Activated CD4-positive, alpha-beta T cell treated with anti-CD3 and anti-CD28 coated beads, Interleukin-2, amount 50 U/mL, for 48 hours (primary cell): ENCODE measurements at regions not wholly inside any gene's neighbourhood (a gene's known extent, or its start where the extent isn't known, plus 50 kb on each side); places are given as distances from the start of the nearest gene placed in this dataset.
A peak's percentile ranks its signal among the peaks of the same experiment; 100 is the strongest.
"Not testable (repeated sequence)": the region's sequence is repeated elsewhere in the genome, so short reads cannot be mapped to it uniquely, and the experiment has no call there.

Experiments
- DNase-seq, 2 experiments: peaks; one replicate each; pipeline ENCODE4 v3.0.0-alpha.2; 2020

GRCh38 chr15:79608066-79608864 lies 176.1 kb downstream of the MINAR1 start:
- DNase-seq = no peak

- no peak for DNase-seq
These were observed 177.4 kb downstream of the MINAR1 start for GRCh38 chr15:79609506-79609905.

GRCh38 chr15:79610021-79610420 lies 177.9 kb downstream of the MINAR1 start:
- no peak for DNase-seq

- DNase-seq = no peak
These were observed 183.6 kb downstream of the MINAR1 start for GRCh38 chr15:79615754-79616153.

- DNase-seq = no peak
These were observed 184.9 kb downstream of the MINAR1 start for GRCh38 chr15:79617071-79617470.

- no peak for DNase-seq
These were observed 188.1 kb downstream of the MINAR1 start for GRCh38 chr15:79620112-79620857.

GRCh38 chr15:79621805-79622204 lies 189.7 kb downstream of the MINAR1 start:
- not testable (repeated sequence) for DNase-seq

GRCh38 chr15:79623488-79623887 lies 191.4 kb downstream of the MINAR1 start:
- no peak for DNase-seq

- no peak for DNase-seq
These were observed 197.6 kb downstream of the MINAR1 start for GRCh38 chr15:79629687-79630086.

- DNase-seq = no peak
These were observed 200.3 kb downstream of the MINAR1 start for GRCh38 chr15:79632457-79632856.

- DNase-seq = no peak
These were observed 203.1 kb downstream of the MINAR1 start for GRCh38 chr15:79635149-79635771.

- DNase-seq = no peak
These were observed 203.9 kb downstream of the MINAR1 start for GRCh38 chr15:79635897-79636561.

GRCh38 chr15:79640206-79640605 lies 208.1 kb downstream of the MINAR1 start:
- no peak for DNase-seq

GRCh38 chr15:79641841-79642240 lies 209.7 kb downstream of the MINAR1 start:
- no peak for DNase-seq

- no peak for DNase-seq
These were observed 211.3 kb downstream of the MINAR1 start for GRCh38 chr15:79643393-79643792.

GRCh38 chr15:79644091-79644490 lies 212.0 kb downstream of the MINAR1 start:
- peak; percentile 16 to 26 for DNase-seq

- not testable (repeated sequence) for DNase-seq
These were observed 220.8 kb downstream of the MINAR1 start for GRCh38 chr15:79652972-79653371.

GRCh38 chr15:79653533-79653932 lies 221.4 kb downstream of the MINAR1 start:
- no peak for DNase-seq

- no peak for DNase-seq
These were observed 224.2 kb downstream of the MINAR1 start for GRCh38 chr15:79656151-79657000.

- no peak for DNase-seq
These were observed 225.6 kb downstream of the MINAR1 start for GRCh38 chr15:79657722-79658121.

GRCh38 chr15:79659691-79660090 lies 227.6 kb downstream of the MINAR1 start:
- DNase-seq = no peak

GRCh38 chr15:79661411-79661810 lies 229.3 kb downstream of the MINAR1 start:
- DNase-seq = no peak
